Mammary epithelial cell (primary cell): ENCODE measurements at regions not wholly inside any gene's neighbourhood (a gene's known extent, or its start where the extent isn't known, plus 50 kb on each side); places are given as distances from the start of the nearest gene placed in this dataset.

Experiments used
- CTCF ChIP-seq, 2 donors: IDR thresholded peaks in 1 of 2; conservative IDR thresholded peaks in 1 of 2; 2 replicates each; pipeline ENCODE4 v1.5.1; 2011 to 2012; ENCODE audit warnings: inconsistent platforms in 2 of 2, low read length in 2 of 2, mild to moderate bottlenecking in 2 of 2, control low read depth in 1 of 2, low read depth in 1 of 2; ENCODE audit not compliant: insufficient read depth in 1 of 2; ENCODE audit errors: extremely low read depth in 1 of 2
- EZH2 ChIP-seq: IDR thresholded peaks from 2 replicates; pipeline ENCODE4 v1.6.1; 2012; ENCODE audit warnings: low read length, inconsistent platforms, borderline replicate concordance

- TF ChIP-seq EZH2, result no peak
- TF ChIP-seq CTCF (conservative IDR thresholded peaks at IDR 0.05 in 1 of 2, IDR thresholded peaks at IDR 0.05 in 1 of 2; ENCODE audit: extremely low read depth in 1 of 2, insufficient read depth in 1 of 2, low read depth in 1 of 2, low read length in 2 of 2), result peak; percentile 35 to 51
Measured at GRCh38 chr7:85851571-85852193, 664.8 kb upstream of the SEMA3D start.
